ENCODE measurements at regions not wholly inside any gene's neighbourhood (a gene's known extent, or its start where the extent isn't known, plus 50 kb on each side); places are given as distances from the start of the nearest gene placed in this dataset.

GRCh38 chr14:22699801-22700564 lies 55.8 kb upstream of the OR6J1 start:
- ATAC-seq (no peak), DNase-seq (no peak)
- no peaks in the 10 kb centered on the region for H3K4me1 Mint-ChIP-seq (ENCODE audit: low read depth)
- peaks cover 49% of the 10 kb centered on the region for H3K27me3 Mint-ChIP-seq (ENCODE audit: low read depth)
- H3K36me3 Mint-ChIP-seq (ENCODE audit: insufficient read depth): no peaks in the 10 kb centered on the region
- no peak overlapping the region for H3K4me3 Mint-ChIP-seq
- H3K9me3 Mint-ChIP-seq: no peaks in the 10 kb centered on the region

- H3K27me3 Mint-ChIP-seq (ENCODE audit: low read depth): peaks cover 34% of the 10 kb centered on the region
- H3K36me3 Mint-ChIP-seq (ENCODE audit: insufficient read depth): no peaks in the 10 kb centered on the region
- ATAC-seq: no peak
- H3K4me1 Mint-ChIP-seq (ENCODE audit: low read depth): peaks cover 10% of the 10 kb centered on the region
- H3K4me3 Mint-ChIP-seq: peak overlapping the region; percentile 83
- no peak for DNase-seq
- H3K9me3 Mint-ChIP-seq: no peaks in the 10 kb centered on the region
These were observed 52.9 kb upstream of the OXA1L start for GRCh38 chr14:22713631-22713950.

GRCh38 chr14:22715186-22715812 lies 51.2 kb upstream of the OXA1L start:
- H3K4me3 Mint-ChIP-seq: no peak overlapping the region
- H3K9me3 Mint-ChIP-seq: no peaks in the 10 kb centered on the region
- H3K36me3 Mint-ChIP-seq (ENCODE audit: insufficient read depth): no peaks in the 10 kb centered on the region
- ATAC-seq: no peak
- H3K4me1 Mint-ChIP-seq (ENCODE audit: low read depth): peaks cover 10% of the 10 kb centered on the region
- H3K27me3 Mint-ChIP-seq (ENCODE audit: low read depth): peaks cover 23% of the 10 kb centered on the region
- no peak for DNase-seq

GRCh38 chr14:22715890-22716289 lies 50.6 kb upstream of the OXA1L start:
- H3K4me1 Mint-ChIP-seq (ENCODE audit: low read depth): peaks cover 10% of the 10 kb centered on the region
- ATAC-seq: no peak
- DNase-seq: no peak
- H3K4me3 Mint-ChIP-seq: no peak overlapping the region
- no peaks in the 10 kb centered on the region for H3K9me3 Mint-ChIP-seq
- H3K36me3 Mint-ChIP-seq (ENCODE audit: insufficient read depth): no peaks in the 10 kb centered on the region
- H3K27me3 Mint-ChIP-seq (ENCODE audit: low read depth): peaks cover 21% of the 10 kb centered on the region
